ENCODE measurements at regions not wholly inside any gene's neighbourhood (a gene's known extent, or its start where the extent isn't known, plus 50 kb on each side); places are given as distances from the start of the nearest gene placed in this dataset.

- Histone ChIP-seq H3K4me1 (ENCODE audit: control insufficient read depth, insufficient read depth, low read depth, low read length) (no peaks in the 10 kb centered on the region), H3K9me3 (ENCODE audit: control insufficient read depth, low read length) (no peaks in the 10 kb centered on the region), H2BK120ac (ENCODE audit: low read depth, low read length) (no peak overlapping the region), H3K23ac (ENCODE audit: low read length in 2 of 2) (no peak overlapping the region), H3K36me3 (ENCODE audit: control insufficient read depth in 1 of 2, insufficient read depth in 2 of 2, low read depth in 1 of 2, low read length in 2 of 2) (no peaks in the 10 kb centered on the region), H2AK5ac (ENCODE audit: low read length, severe bottlenecking) (no peak overlapping the region), H2BK5ac (ENCODE audit: low read depth, low read length, poor library complexity, severe bottlenecking) (no peak overlapping the region), H2AFZ (ENCODE audit: low read depth, low read length) (no peak overlapping the region), H3K18ac (ENCODE audit: low read depth in 1 of 2, low read length in 2 of 2) (no peak overlapping the region), H2BK15ac (ENCODE audit: low read depth, poor library complexity, severe bottlenecking) (no peak overlapping the region), H3K4me3 (ENCODE audit: insufficient read depth in 1 of 2, low read depth in 1 of 2, low read length in 2 of 2) (no peak overlapping the region), H3K4ac (ENCODE audit: low read depth in 1 of 2, low read length in 2 of 2) (no peak overlapping the region), H2BK12ac (ENCODE audit: low read length in 2 of 2) (no peak overlapping the region), H4K91ac (ENCODE audit: low read length) (no peak overlapping the region), H3K9ac (ENCODE audit: low read length) (no peak overlapping the region), H4K8ac (ENCODE audit: low read length) (no peak overlapping the region), H3K14ac (ENCODE audit: low read length in 2 of 2) (no peak overlapping the region), H3K79me1 (replicated peaks; ENCODE audit: low read length, poor library complexity, severe bottlenecking) (no peaks in the 10 kb centered on the region), H3K27me3 (ENCODE audit: control insufficient read depth in 1 of 2, insufficient read depth in 1 of 2, low read length in 2 of 2) (peaks cover 0 to 6% of the 10 kb centered on the region in 2 experiments), H3K27ac (ENCODE audit: low read length, poor library complexity, severe bottlenecking) (no peak overlapping the region), H3K4me2 (ENCODE audit: low read length, poor library complexity, severe bottlenecking) (no peak overlapping the region)
- 59% methylated on average over 6 of the region's 6 CpGs for WGBS
- no peak for DNase-seq
Observed at GRCh38 chr15:88395872-88396781, 71.1 kb downstream of the MRPL46 start.

- H4K8ac ChIP-seq (ENCODE audit: low read length), result no peak overlapping the region
- no peak overlapping the region for H3K9ac ChIP-seq (ENCODE audit: low read length)
- H3K4me1 ChIP-seq (ENCODE audit: control insufficient read depth, insufficient read depth, low read depth, low read length), result no peaks in the 10 kb centered on the region
- no peak overlapping the region for H3K14ac ChIP-seq (ENCODE audit: low read length in 2 of 2)
- H3K4me3 ChIP-seq (ENCODE audit: insufficient read depth in 1 of 2, low read depth in 1 of 2, low read length in 2 of 2), result no peak overlapping the region
- H2BK12ac ChIP-seq (ENCODE audit: low read length in 2 of 2), result no peak overlapping the region
- H2AFZ ChIP-seq (ENCODE audit: low read depth, low read length), result no peak overlapping the region
- no peak overlapping the region for H3K27ac ChIP-seq (ENCODE audit: low read length, poor library complexity, severe bottlenecking)
- no peak overlapping the region for H2BK15ac ChIP-seq (ENCODE audit: low read depth, poor library complexity, severe bottlenecking)
- no peak for DNase-seq
- H2BK5ac ChIP-seq (ENCODE audit: low read depth, low read length, poor library complexity, severe bottlenecking), result no peak overlapping the region
- H3K9me3 ChIP-seq (ENCODE audit: control insufficient read depth, low read length), result no peaks in the 10 kb centered on the region
- no peak overlapping the region for H3K4me2 ChIP-seq (ENCODE audit: low read length, poor library complexity, severe bottlenecking)
- no peak overlapping the region for H3K4ac ChIP-seq (ENCODE audit: low read depth in 1 of 2, low read length in 2 of 2)
- no peak overlapping the region for H3K18ac ChIP-seq (ENCODE audit: low read depth in 1 of 2, low read length in 2 of 2)
- H3K79me1 ChIP-seq (replicated peaks; ENCODE audit: low read length, poor library complexity, severe bottlenecking), result no peaks in the 10 kb centered on the region
- H2AK5ac ChIP-seq (ENCODE audit: low read length, severe bottlenecking), result no peak overlapping the region
- H2BK120ac ChIP-seq (ENCODE audit: low read depth, low read length), result no peak overlapping the region
- H3K23ac ChIP-seq (ENCODE audit: low read length in 2 of 2), result no peak overlapping the region
- no peaks in the 10 kb centered on the region for H3K36me3 ChIP-seq (ENCODE audit: control insufficient read depth in 1 of 2, insufficient read depth in 2 of 2, low read depth in 1 of 2, low read length in 2 of 2)
- H4K91ac ChIP-seq (ENCODE audit: low read length), result no peak overlapping the region
- peaks cover 0 to 8% of the 10 kb centered on the region in 2 experiments for H3K27me3 ChIP-seq (ENCODE audit: control insufficient read depth in 1 of 2, insufficient read depth in 1 of 2, low read length in 2 of 2)
- WGBS, result 71% methylated on average over 7 of the region's 7 CpGs
Observed at GRCh38 chr15:88395241-88395640, 71.9 kb downstream of the MRPL46 start.

GRCh38 chr15:88394553-88395145, 72.5 kb downstream of the MRPL46 start:
- H3K23ac ChIP-seq (ENCODE audit: low read length in 2 of 2), result no peak overlapping the region
- no peak overlapping the region for H4K8ac ChIP-seq (ENCODE audit: low read length)
- H3K27me3 ChIP-seq (ENCODE audit: control insufficient read depth in 1 of 2, insufficient read depth in 1 of 2, low read length in 2 of 2), result peaks cover 0 to 8% of the 10 kb centered on the region in 2 experiments
- no peak overlapping the region for H3K27ac ChIP-seq (ENCODE audit: low read length, poor library complexity, severe bottlenecking)
- H2BK120ac ChIP-seq (ENCODE audit: low read depth, low read length), result no peak overlapping the region
- no peak overlapping the region for H3K14ac ChIP-seq (ENCODE audit: low read length in 2 of 2)
- H3K4me1 ChIP-seq (ENCODE audit: control insufficient read depth, insufficient read depth, low read depth, low read length), result no peaks in the 10 kb centered on the region
- H3K9me3 ChIP-seq (ENCODE audit: control insufficient read depth, low read length), result no peaks in the 10 kb centered on the region
- no peak overlapping the region for H2AFZ ChIP-seq (ENCODE audit: low read depth, low read length)
- no peak overlapping the region for H4K91ac ChIP-seq (ENCODE audit: low read length)
- no peak overlapping the region for H3K18ac ChIP-seq (ENCODE audit: low read depth in 1 of 2, low read length in 2 of 2)
- WGBS, result 67% methylated on average over 1 of the region's 1 CpG
- no peaks in the 10 kb centered on the region for H3K36me3 ChIP-seq (ENCODE audit: control insufficient read depth in 1 of 2, insufficient read depth in 2 of 2, low read depth in 1 of 2, low read length in 2 of 2)
- no peak for DNase-seq
- no peak overlapping the region for H3K9ac ChIP-seq (ENCODE audit: low read length)
- no peak overlapping the region for H2BK15ac ChIP-seq (ENCODE audit: low read depth, poor library complexity, severe bottlenecking)
- H2AK5ac ChIP-seq (ENCODE audit: low read length, severe bottlenecking), result no peak overlapping the region
- H3K4ac ChIP-seq (ENCODE audit: low read depth in 1 of 2, low read length in 2 of 2), result no peak overlapping the region
- H3K79me1 ChIP-seq (replicated peaks; ENCODE audit: low read length, poor library complexity, severe bottlenecking), result no peaks in the 10 kb centered on the region
- H2BK12ac ChIP-seq (ENCODE audit: low read length in 2 of 2), result no peak overlapping the region
- no peak overlapping the region for H3K4me2 ChIP-seq (ENCODE audit: low read length, poor library complexity, severe bottlenecking)
- H3K4me3 ChIP-seq (ENCODE audit: insufficient read depth in 1 of 2, low read depth in 1 of 2, low read length in 2 of 2), result no peak overlapping the region
- no peak overlapping the region for H2BK5ac ChIP-seq (ENCODE audit: low read depth, low read length, poor library complexity, severe bottlenecking)

- Histone ChIP-seq H3K36me3 (ENCODE audit: control insufficient read depth in 1 of 2, insufficient read depth in 2 of 2, low read depth in 1 of 2, low read length in 2 of 2) (no peaks in the 10 kb centered on the region), H3K4me3 (ENCODE audit: insufficient read depth in 1 of 2, low read depth in 1 of 2, low read length in 2 of 2) (no peak overlapping the region), H3K27me3 (ENCODE audit: control insufficient read depth in 1 of 2, insufficient read depth in 1 of 2, low read length in 2 of 2) (peaks cover 0 to 8% of the 10 kb centered on the region in 2 experiments), H3K27ac (ENCODE audit: low read length, poor library complexity, severe bottlenecking) (no peak overlapping the region), H3K23ac (ENCODE audit: low read length in 2 of 2) (no peak overlapping the region), H2BK120ac (ENCODE audit: low read depth, low read length) (no peak overlapping the region), H4K91ac (ENCODE audit: low read length) (no peak overlapping the region), H2AFZ (ENCODE audit: low read depth, low read length) (no peak overlapping the region), H3K4me2 (ENCODE audit: low read length, poor library complexity, severe bottlenecking) (no peak overlapping the region), H2BK5ac (ENCODE audit: low read depth, low read length, poor library complexity, severe bottlenecking) (no peak overlapping the region), H4K8ac (ENCODE audit: low read length) (no peak overlapping the region), H3K18ac (ENCODE audit: low read depth in 1 of 2, low read length in 2 of 2) (no peak overlapping the region), H2BK12ac (ENCODE audit: low read length in 2 of 2) (no peak overlapping the region), H3K4me1 (ENCODE audit: control insufficient read depth, insufficient read depth, low read depth, low read length) (no peaks in the 10 kb centered on the region), H3K9ac (ENCODE audit: low read length) (no peak overlapping the region), H3K14ac (ENCODE audit: low read length in 2 of 2) (no peak overlapping the region), H2AK5ac (ENCODE audit: low read length, severe bottlenecking) (no peak overlapping the region), H3K9me3 (ENCODE audit: control insufficient read depth, low read length) (no peaks in the 10 kb centered on the region), H2BK15ac (ENCODE audit: low read depth, poor library complexity, severe bottlenecking) (no peak overlapping the region), H3K4ac (ENCODE audit: low read depth in 1 of 2, low read length in 2 of 2) (no peak overlapping the region), H3K79me1 (replicated peaks; ENCODE audit: low read length, poor library complexity, severe bottlenecking) (no peaks in the 10 kb centered on the region)
- WGBS, result 49% methylated on average over 6 of the region's 6 CpGs
- DNase-seq, result no peak
Observed at GRCh38 chr15:88393719-88394519, 73.3 kb downstream of the MRPL46 start.
